Hematopoietic multipotent progenitor cell treated with erythropoietin and hydrocortisone succinate and interleukin-3 and kit ligand, for 8 days (in vitro differentiated cells): ENCODE measurements at regions not wholly inside any gene's neighbourhood (a gene's known extent, or its start where the extent isn't known, plus 50 kb on each side); places are given as distances from the start of the nearest gene placed in this dataset.
A peak's percentile ranks its signal among the peaks of the same experiment; 100 is the strongest.
"Not testable (repeated sequence)": the region's sequence is repeated elsewhere in the genome, so short reads cannot be mapped to it uniquely, and the experiment has no call there.

Experiments
- DNase-seq: peaks from one replicate; pipeline ENCODE4 v3.0.0-alpha.2; 2015

GRCh38 chr5:68830377-68830898, 263.4 kb upstream of the SLC30A5 start:
- no peak for DNase-seq

DNA sequence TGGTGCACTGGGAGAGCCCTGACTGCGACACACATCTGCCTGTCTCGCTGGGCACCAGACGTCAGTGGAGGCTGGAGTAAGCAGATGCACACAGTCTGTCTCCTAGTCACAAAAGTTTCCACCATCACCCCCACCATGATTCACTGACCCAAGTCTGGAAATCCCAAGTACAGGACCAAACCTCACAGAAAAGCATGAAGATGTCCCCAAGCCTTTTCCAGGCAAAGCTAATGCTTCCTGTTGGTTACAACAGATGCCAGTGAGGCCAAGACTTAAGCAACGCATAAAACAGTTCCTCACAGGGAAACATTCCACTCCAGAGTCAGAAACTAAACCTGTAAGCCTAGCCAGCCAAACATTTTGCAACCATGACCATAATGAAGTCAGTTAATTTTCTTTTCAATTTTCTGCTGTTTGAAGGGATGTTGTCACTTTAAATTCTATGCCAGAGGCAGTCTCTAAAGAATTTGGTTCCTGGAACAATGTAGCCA, 259.3 kb upstream of the SLC30A5 start:
- DNase-seq = no peak

DNA sequence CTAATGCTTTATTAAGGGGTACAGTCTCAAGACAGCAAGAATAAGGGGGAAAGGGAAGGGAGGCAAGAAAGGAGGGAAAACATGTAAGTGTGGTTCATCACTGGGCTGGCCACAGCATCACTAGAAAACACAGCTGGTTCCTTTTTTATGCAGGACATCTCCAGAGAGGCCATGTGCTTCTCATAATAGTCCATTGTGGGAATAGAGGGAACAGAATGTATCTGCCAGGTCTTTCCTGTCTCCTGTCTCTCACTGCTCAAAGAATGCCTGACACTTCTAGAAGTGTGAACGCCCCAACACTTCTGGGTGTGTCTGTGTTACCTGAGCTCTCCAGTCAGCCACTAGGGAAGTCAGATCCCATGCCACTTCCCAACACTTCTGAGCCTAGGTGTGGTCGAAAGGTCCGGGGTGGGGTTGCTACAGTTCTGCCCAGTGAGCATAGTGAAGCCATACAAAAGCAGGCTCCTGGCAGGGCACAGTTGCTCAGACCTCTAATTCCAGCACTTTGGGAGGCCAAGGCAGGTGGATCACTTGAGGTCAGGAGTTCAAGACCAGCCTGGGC, 255.6 kb upstream of the SLC30A5 start:
- no peak for DNase-seq

DNA sequence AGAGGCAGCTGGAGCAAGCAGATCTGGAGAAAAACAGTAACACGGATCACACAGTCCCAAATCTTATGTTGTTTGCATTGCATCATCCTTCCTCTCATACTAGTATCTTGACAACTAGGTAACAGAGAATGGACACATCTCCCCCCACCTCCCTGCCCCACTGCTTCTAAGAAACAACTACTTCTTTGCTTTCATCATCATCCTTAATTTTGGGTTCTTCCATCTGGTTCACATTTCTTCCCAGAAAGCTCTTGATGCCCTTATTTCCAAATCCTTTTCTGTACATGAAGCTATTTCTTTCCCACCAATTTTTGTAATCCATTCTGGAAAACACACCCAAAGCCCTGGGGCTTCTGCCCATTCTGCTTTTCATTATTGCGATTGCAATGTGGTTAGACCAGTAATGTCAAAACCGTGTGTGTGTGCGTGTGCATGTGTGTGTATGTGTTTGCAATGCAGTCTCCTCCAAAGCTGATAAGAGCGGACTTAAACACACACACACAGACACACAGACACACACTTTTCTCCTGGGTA, 254.7 kb upstream of the SLC30A5 start:
- no peak for DNase-seq

DNA sequence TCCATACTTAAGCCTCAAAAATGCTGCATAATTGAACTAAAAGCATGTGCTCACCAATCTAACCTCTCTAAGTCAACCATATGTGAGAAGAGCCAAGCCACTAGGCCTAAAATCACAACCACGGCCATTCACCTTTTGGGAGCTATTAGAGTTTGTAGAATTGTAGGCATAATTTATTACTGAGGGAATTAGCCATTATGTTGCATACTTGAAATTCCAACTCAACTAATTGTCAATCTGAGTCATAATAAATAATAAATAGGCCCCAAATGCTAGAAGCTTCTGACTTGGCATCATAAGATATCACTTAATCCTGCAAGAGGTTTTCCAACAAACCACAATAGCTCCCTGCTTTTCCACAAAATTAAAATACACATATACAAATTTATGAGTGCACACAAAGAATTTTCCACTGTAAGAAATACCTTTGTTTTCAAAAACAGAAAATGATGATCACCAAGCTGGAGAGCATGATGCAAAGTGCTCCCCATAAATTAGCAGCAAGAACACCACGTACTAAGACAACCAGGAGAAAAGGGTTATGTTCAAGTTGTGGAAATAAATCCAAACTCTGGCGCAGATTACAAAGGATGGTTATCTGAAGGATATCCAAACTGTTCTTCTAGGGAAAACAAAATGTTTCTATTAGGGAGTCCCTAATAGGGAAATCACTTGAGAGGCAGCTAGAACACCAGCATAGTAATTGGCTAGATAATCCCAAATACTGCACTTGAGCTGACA, 250.0 kb upstream of the SLC30A5 start:
- DNase-seq = no peak

- no peak for DNase-seq
Observed at GRCh38 chr5:68845131-68845530, 248.7 kb upstream of the SLC30A5 start.

DNA sequence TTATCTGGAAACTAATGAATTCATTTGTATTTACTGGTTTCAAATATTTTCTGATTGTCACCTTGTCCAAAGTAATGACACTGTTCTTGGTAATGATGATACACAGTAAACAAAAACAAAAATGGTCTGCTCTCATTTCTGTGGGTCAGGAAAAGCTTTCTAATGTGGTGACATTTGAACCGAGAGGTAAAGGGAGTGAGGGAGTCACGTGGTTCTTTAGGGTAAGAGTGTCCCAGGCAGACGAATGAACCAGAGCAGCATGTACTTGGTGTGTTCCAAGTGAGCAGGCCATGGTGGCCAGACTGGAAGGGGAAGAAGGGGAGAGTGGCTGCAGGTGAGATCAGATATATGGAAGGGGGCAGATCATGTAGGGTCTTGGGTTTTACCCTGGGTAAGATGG, 247.0 kb upstream of the SLC30A5 start:
- DNase-seq = no peak

DNA sequence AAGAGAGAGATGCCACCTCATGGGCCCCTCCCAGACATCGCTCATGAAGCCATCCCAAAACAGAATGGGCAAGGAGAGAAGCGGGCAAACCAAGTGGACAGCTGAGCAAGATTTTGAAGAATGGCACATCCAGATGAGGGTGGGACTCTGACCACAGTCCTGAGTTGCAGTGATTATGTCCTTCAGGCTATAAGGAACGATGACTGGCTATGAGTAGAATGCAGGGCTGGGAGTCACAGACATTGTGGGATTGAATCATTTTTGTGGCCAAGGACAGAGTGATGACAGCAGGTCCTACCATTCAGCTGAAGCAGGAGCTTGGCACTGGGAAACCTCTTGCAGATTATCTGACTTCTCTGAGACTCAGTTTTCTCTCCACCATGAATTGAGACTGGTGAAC, 245.7 kb upstream of the SLC30A5 start:
- no peak for DNase-seq

DNA sequence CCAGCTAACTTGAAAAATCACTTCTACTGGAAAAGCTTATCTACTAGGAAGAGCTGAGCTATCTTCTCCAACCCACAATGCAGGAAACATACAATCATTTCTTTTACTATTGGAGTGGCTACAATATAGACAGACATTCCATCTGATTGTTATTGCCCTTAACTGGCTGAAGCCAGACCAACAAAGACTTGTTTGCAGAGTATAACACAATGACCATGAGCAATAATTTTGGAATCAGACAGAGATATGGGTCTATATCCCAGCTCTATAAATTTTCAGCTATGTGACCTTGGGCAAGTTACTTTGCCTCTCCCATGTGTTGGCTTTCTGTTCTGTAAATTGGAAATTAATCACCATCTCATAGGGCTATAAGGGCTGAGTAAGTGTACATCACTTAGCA, 244.7 kb upstream of the SLC30A5 start:
- no peak for DNase-seq

- DNase-seq = no peak
Observed at GRCh38 chr5:68849906-68850305, 243.9 kb upstream of the SLC30A5 start.

- DNase-seq = no peak
Observed at GRCh38 chr5:68861099-68861498, 232.7 kb upstream of the SLC30A5 start.

GRCh38 chr5:68862560-68862959, 231.3 kb upstream of the SLC30A5 start:
- DNase-seq = no peak

DNA sequence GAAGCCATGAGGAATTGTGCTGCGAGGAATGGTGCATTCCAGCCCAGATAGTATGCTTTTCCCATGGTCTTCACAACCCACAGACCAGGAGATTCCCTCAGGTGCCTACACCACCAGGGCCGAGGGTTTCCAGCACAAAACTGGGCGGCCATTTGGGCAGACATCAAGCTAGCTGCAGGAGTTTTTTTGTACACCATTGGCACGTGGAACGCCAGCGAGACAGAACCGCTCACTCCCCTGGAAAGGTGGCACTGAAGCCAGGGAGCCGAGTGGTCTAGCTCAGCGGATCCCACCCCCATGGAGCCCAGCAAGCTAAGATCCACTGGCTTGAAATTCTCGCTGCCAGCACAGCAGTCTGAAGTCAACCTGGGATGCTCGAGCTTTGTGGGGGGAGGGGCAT, 228.6 kb upstream of the SLC30A5 start:
- DNase-seq = not testable (repeated sequence)

DNA sequence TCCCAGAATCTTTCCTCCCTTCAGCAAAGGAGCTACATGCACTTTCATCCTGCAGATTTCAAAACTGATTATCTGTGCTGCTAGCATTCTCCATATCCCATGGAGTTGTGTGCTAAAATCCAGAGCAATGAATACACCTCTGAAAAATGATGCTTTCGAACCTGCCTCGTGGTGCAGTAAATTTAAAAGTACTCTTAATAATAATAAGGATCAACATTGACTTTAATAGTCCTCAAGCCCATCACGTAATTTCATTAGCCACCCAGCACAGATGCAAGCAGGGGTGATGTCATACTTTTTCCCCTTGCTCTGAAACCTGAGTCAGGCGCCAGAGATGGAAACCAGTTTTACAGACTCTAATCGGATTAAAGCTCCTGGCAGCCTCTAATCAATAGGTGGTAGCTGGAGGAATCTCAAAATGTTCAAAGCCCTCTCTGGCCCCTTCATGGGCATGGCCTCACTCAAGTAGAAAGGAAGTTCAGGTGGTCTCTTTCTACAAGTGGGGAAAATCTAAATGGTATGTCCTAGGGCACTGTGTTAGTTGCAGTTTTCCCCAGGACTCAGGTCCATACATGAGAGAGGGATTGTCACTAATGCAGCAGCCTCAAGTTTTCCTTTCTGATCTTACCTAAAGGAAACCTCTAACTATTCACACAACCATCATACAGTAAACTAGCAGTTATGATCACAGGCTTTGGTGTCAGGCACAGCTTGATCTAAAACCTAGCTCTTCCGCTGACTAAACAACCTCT, 221.6 kb upstream of the SLC30A5 start:
- no peak for DNase-seq

DNA sequence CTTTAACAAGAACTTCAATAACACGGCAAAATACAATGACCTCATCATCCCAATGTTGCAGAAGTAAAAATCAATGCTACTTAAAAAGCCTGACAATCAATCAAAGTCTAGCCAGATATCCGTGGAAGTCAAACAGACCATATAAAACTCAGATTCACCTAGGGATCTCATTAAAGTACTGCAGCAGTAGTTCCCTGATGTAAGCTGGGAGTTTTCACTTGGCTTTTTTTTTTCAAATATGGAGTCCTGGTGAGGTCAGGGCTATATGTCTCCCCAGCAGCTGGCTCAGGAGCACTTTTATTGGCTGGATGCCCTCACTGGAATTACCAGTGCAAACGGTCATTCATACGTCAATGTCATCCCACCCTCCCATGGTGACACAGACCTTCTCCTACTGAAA, 220.6 kb upstream of the SLC30A5 start:
- no peak for DNase-seq

DNA sequence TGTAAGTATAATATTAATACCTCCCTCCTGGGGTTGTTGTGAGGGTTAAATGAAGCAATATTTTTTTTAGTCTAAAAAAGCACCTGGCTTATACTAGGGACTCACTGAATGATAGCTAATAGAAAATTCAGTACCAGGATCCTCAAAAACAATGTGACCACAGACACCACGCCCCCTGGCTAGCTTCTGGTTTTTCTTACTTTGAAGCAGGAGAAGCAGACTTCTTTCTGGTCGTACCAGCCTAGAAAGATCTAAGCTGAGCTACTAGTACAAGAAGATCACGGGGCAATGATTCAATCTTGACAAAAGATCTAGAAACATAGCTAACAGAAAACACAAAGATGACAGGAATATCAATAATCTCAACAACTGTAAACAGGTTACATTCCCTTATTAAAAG, 218.5 kb upstream of the SLC30A5 start:
- DNase-seq = no peak

DNA sequence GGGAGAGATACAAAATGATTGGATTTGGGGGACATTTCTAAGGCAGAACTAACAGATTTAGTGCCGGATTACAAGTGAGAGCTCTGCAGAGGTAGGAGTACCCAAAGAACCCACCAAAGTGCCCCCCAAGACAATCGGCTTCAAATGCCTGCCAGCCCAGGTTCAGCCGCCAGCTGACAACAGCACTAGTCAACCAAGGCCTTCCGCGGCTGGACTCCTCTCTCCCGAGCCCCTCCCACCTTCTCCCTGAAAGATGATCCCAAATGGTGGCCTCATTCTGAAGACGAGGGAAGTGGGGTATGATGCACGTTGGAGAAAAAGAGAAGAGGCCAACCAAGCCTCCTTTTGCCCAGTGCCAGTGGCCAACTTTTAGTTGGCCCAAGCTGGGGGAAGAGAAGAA, 210.4 kb upstream of the SLC30A5 start:
- DNase-seq = no peak

GRCh38 chr5:68884144-68884754, 209.6 kb upstream of the SLC30A5 start:
- no peak for DNase-seq

- DNase-seq = peak; percentile 8
Observed at GRCh38 chr5:68884883-68885282, 208.9 kb upstream of the SLC30A5 start.

DNA sequence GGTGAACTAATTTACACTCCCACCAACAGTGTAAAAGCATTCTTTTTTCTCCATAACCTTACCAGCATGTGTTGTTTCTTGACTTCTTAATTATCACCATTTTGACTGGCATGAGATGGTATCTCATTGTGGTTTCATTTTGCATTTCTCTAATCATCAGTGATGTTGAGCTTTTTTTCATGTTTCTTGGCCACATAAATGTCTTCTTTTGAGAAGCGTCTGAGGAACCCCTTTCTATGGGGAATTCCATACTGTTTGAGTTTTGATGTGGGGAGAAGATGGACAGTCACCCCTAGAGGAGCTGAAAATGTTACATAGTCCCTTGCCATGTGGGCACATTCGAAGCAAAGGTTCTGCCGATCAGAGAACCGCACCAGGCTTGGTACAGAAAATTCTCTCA, 207.0 kb upstream of the SLC30A5 start:
- no peak for DNase-seq

DNA sequence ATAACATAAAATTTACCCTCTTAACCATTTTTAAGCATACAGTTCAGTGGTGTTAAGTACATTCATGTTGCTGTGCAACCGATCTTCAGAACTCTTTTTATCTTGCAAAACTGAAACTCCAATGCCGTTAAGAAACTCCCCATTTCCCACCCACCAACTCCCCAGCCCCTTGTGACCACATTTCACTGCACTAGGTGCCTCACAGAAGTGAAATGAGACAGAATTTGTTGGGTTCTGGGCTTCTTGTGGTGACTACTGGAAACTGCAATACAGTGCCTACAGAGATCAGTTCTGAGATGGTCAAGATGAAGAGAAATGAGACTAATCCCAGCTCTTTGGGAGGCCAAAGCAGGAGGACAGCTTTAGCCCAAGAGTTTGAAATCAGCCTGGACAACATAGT, 202.1 kb upstream of the SLC30A5 start:
- DNase-seq = no peak

GRCh38 chr5:68894673-68895072, 199.1 kb upstream of the SLC30A5 start:
- no peak for DNase-seq

GRCh38 chr5:68898951-68899471, 194.8 kb upstream of the SLC30A5 start:
- DNase-seq = no peak
